ENCODE measurements at regions not wholly inside any gene's neighbourhood (a gene's known extent, or its start where the extent isn't known, plus 50 kb on each side); places are given as distances from the start of the nearest gene placed in this dataset.

DNA sequence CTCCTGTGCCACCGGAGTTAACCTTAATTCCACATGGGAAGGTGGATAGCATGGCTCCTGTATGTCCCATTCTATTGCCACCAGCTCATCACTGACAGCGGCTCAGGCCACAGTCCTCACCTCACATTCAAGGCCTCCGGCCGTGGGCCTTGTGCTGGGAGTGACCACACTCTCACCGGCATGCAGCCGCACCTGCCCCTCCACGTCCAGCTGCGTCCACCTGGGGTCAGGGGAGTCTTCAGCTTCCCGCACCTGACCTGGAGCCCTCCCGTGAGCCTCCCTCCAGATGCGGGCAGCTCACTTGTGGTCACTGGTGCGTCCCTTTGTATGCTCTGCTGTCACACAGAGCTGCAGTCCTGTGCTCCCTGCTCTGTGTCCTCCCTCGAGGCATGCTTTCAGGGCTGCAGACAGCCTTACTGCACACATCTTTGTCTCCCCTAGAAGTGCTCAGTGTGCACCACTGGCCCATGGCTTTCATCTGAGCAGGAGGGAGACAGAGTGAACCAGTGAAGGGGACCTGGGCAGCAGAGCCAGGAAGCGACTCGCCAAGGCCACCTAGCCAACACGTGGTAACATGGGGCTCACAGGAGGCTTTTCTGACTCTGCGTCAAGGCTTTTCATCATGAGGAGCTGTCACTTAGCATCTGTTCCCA lies 210.1 kb downstream of the ERCC6L2 start:
- TF ChIP-seq EP300 (IDR thresholded peaks at IDR 0.05; ENCODE audit: borderline replicate concordance) (no peak), TAF1 (IDR thresholded peaks at IDR 0.05; ENCODE audit: low read depth) (no peak), YY1 (IDR thresholded peaks at IDR 0.05; ENCODE audit: low read depth) (no peak), NFIC (IDR thresholded peaks at IDR 0.05) (no peak), TEAD4 (IDR thresholded peaks at IDR 0.05) (no peak), RAD21 (IDR thresholded peaks at IDR 0.05; ENCODE audit: low read depth) (no peak), EGR1 (IDR thresholded peaks at IDR 0.05) (no peak)
- TF ChIP-seq, protein P1, sequence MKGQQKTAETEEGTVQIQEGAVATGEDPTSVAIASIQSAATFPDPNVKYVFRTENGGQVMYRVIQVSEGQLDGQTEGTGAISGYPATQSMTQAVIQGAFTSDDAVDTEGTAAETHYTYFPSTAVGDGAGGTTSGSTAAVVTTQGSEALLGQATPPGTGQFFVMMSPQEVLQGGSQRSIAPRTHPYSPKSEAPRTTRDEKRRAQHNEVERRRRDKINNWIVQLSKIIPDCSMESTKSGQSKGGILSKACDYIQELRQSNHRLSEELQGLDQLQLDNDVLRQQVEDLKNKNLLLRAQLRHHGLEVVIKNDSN (IDR thresholded peaks at IDR 0.05), result no peak
- TF ChIP-seq, protein P2, sequence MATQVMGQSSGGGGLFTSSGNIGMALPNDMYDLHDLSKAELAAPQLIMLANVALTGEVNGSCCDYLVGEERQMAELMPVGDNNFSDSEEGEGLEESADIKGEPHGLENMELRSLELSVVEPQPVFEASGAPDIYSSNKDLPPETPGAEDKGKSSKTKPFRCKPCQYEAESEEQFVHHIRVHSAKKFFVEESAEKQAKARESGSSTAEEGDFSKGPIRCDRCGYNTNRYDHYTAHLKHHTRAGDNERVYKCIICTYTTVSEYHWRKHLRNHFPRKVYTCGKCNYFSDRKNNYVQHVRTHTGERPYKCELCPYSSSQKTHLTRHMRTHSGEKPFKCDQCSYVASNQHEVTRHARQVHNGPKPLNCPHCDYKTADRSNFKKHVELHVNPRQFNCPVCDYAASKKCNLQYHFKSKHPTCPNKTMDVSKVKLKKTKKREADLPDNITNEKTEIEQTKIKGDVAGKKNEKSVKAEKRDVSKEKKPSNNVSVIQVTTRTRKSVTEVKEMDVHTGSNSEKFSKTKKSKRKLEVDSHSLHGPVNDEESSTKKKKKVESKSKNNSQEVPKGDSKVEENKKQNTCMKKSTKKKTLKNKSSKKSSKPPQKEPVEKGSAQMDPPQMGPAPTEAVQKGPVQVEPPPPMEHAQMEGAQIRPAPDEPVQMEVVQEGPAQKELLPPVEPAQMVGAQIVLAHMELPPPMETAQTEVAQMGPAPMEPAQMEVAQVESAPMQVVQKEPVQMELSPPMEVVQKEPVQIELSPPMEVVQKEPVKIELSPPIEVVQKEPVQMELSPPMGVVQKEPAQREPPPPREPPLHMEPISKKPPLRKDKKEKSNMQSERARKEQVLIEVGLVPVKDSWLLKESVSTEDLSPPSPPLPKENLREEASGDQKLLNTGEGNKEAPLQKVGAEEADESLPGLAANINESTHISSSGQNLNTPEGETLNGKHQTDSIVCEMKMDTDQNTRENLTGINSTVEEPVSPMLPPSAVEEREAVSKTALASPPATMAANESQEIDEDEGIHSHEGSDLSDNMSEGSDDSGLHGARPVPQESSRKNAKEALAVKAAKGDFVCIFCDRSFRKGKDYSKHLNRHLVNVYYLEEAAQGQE (IDR thresholded peaks at IDR 0.05; ENCODE audit: low read depth), result no peak
- TF ChIP-seq, protein P3, sequence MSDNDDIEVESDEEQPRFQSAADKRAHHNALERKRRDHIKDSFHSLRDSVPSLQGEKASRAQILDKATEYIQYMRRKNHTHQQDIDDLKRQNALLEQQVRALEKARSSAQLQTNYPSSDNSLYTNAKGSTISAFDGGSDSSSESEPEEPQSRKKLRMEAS (IDR thresholded peaks at IDR 0.05), result no peak

DNA sequence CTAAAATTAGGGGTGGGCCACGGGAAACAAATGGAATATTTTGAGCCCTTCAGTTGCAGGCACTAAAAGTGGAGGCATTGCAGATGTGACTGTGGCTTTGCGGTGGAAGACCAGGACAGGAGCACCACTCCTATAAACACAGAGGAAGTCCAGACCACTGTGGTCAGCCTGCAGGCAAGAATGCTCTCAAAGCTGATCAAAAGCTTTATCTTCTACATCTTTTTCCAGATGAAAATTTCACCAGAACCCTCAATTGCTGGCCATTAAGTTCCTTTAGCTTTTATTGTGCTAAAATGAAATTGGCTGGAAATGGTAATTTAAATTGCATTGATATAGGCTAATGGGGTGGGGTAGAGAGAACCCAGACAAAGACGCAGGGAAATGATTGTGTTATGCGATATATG lies 208.8 kb downstream of the ERCC6L2 start:
- TF ChIP-seq TCF12 (IDR thresholded peaks at IDR 0.05; ENCODE audit: low read depth) (no peak), TAF1 (IDR thresholded peaks at IDR 0.05; ENCODE audit: low read depth) (no peak), ZBTB7A (IDR thresholded peaks at IDR 0.05; ENCODE audit: low read depth) (no peak), FOXM1 (IDR thresholded peaks at IDR 0.05; ENCODE audit: borderline replicate concordance, low read depth) (no peak), NFIC (IDR thresholded peaks at IDR 0.05) (no peak), CREB1 (IDR thresholded peaks at IDR 0.05; ENCODE audit: low read depth) (no peak), TEAD4 (IDR thresholded peaks at IDR 0.05) (no peak), RAD21 (IDR thresholded peaks at IDR 0.05; ENCODE audit: low read depth) (no peak), EGR1 (IDR thresholded peaks at IDR 0.05) (no peak), YY1 (IDR thresholded peaks at IDR 0.05; ENCODE audit: low read depth) (no peak), EP300 (IDR thresholded peaks at IDR 0.05; ENCODE audit: borderline replicate concordance) (no peak), CEBPB (IDR thresholded peaks at IDR 0.05) (no peak)
- TF ChIP-seq, protein P2 (IDR thresholded peaks at IDR 0.05; ENCODE audit: low read depth), result no peak
- TF ChIP-seq, protein P3 (IDR thresholded peaks at IDR 0.05), result no peak
- TF ChIP-seq, protein P1 (IDR thresholded peaks at IDR 0.05), result no peak

DNA sequence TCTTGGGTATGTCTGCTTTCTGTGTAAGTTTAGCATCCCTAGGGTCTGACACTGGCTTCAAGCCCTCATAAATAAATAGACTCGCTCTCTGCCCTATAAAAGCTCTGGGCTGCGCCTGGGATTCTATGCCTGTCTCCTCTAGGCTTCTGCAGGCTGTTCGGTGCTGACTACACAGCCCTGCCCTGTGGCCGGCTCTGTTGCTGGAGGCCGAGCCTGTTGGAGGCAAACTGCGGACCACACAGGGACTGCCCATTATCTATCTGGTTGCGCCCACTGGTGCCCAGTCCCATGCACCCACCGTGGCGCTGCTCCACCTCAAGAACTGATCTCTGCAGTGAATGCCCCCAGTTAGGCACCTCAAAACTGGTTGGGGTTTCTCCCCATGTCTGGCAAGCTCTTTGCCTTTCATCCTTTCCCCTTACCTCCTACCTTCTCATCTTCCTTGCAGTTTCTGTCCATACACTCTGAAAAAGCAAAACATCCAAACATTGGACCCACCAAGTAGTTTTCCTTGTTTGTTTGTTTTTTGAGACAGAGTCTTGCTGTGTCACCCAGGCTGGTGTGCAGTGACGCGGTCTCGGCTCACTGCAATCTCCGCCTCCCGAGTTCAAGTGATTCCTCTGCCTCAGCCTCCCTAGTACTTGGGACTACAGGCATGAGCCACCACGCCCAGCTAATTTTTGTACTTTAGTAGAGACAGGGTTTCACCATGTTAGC lies 207.2 kb downstream of the ERCC6L2 start:
- no peak for TF ChIP-seq EP300 (IDR thresholded peaks at IDR 0.05; ENCODE audit: borderline replicate concordance)
- no peak for TF ChIP-seq RAD21 (IDR thresholded peaks at IDR 0.05; ENCODE audit: low read depth)
- no peak for TF ChIP-seq YY1 (IDR thresholded peaks at IDR 0.05; ENCODE audit: low read depth)
- no peak for TF ChIP-seq NFIC (IDR thresholded peaks at IDR 0.05)
- no peak for TF ChIP-seq TEAD4 (IDR thresholded peaks at IDR 0.05)
- TF ChIP-seq CREB1 (IDR thresholded peaks at IDR 0.05; ENCODE audit: low read depth), result no peak
- no peak for TF ChIP-seq TCF12 (IDR thresholded peaks at IDR 0.05; ENCODE audit: low read depth)

- no peak for TF ChIP-seq CREB1 (IDR thresholded peaks at IDR 0.05; ENCODE audit: low read depth)
- TF ChIP-seq FOXM1 (IDR thresholded peaks at IDR 0.05; ENCODE audit: borderline replicate concordance, low read depth), result no peak
- TF ChIP-seq TCF12 (IDR thresholded peaks at IDR 0.05; ENCODE audit: low read depth), result no peak
- no peak for TF ChIP-seq YY1 (IDR thresholded peaks at IDR 0.05; ENCODE audit: low read depth)
- TF ChIP-seq, protein P2 (IDR thresholded peaks at IDR 0.05; ENCODE audit: low read depth), result no peak
- TF ChIP-seq EGR1 (IDR thresholded peaks at IDR 0.05), result no peak
- no peak for TF ChIP-seq TAF1 (IDR thresholded peaks at IDR 0.05; ENCODE audit: low read depth)
- TF ChIP-seq CEBPB (IDR thresholded peaks at IDR 0.05), result no peak
- no peak for TF ChIP-seq EP300 (IDR thresholded peaks at IDR 0.05; ENCODE audit: borderline replicate concordance)
- no peak for TF ChIP-seq TEAD4 (IDR thresholded peaks at IDR 0.05)
- no peak for TF ChIP-seq NFIC (IDR thresholded peaks at IDR 0.05)
- TF ChIP-seq, protein P3 (IDR thresholded peaks at IDR 0.05), result no peak
- TF ChIP-seq ZBTB7A (IDR thresholded peaks at IDR 0.05; ENCODE audit: low read depth), result no peak
- TF ChIP-seq, protein P1 (IDR thresholded peaks at IDR 0.05), result no peak
Observed at GRCh38 chr9:96080364-96080763, 204.9 kb downstream of the ERCC6L2 start.

Data from Ishikawa (cell line).